ENCODE measurements at regions not wholly inside any gene's neighbourhood (a gene's known extent, or its start where the extent isn't known, plus 50 kb on each side); places are given as distances from the start of the nearest gene placed in this dataset.

DNA sequence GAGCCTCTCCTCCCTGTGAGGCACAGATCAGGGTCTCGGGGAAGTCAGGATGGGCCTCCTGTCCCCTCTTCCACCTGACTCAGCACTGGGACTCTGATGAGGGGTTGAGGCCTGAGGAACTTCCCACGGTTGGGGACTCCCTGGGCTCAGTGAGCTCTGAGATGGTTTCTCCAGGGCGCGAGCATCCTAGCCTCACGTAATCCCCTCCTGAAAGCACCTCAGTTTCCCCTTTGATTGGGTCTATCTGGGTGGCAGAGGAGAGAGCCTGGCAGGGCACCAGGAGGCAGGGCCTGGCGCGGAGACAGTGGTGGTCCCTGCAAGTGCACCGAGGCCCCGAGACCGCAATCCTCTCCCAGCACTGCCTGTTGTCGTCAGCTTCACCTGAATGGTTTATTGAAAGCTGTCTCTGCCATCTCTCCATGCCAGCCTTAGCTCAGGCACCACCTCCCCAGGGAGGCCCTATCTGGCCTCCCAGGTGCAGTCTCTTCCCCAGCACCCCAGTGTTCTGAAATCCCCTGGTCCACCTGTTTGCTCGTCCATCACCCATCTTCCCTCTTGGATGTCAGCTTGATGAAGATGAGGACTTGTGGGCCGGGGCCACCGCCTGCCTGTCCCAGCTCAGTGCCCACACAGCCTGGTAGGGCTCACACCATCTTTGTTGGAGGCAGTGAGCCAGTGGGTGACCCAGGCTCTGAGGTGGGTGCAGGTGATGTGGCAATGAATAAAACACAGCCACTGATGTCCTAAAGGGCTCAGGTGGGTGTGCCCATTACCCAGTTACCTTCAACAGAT, 52.2 kb upstream of the PCSK6 start:
- H3K27ac Mint-ChIP-seq: no peak overlapping the region
- no peak overlapping the region for H3K27ac ChIP-seq (ENCODE audit: low read length)
- H3K9me3 Mint-ChIP-seq: no peaks in the 10 kb centered on the region
- peaks cover 4 to 8% of the 10 kb centered on the region in 2 donors for H3K27me3 Mint-ChIP-seq (ENCODE audit: low read depth in 2 of 2)
- WGBS (ENCODE audit: insufficient coverage): 96% methylated on average over 14 of the region's 14 CpGs
- H3K27me3 ChIP-seq (ENCODE audit: control insufficient read depth, insufficient read depth, low read length): no peaks in the 10 kb centered on the region
- intact Hi-C loops (cut with micrococcal nuclease): no loop called here
- H3K4me3 ChIP-seq (ENCODE audit: low read length): no peak overlapping the region
- no peak overlapping the region for H3K4me3 Mint-ChIP-seq
- DNase-seq (no peak), ATAC-seq (no peak)
- H3K36me3 ChIP-seq (ENCODE audit: control insufficient read depth, insufficient read depth, low read length): no peaks in the 10 kb centered on the region
- no peaks in the 10 kb centered on the region for H3K36me3 Mint-ChIP-seq
- no peaks in the 10 kb centered on the region for H3K4me1 Mint-ChIP-seq
- no peaks in the 10 kb centered on the region for H3K9me3 ChIP-seq (ENCODE audit: control insufficient read depth, insufficient read depth, low read length)
- TF ChIP-seq, protein P1, sequence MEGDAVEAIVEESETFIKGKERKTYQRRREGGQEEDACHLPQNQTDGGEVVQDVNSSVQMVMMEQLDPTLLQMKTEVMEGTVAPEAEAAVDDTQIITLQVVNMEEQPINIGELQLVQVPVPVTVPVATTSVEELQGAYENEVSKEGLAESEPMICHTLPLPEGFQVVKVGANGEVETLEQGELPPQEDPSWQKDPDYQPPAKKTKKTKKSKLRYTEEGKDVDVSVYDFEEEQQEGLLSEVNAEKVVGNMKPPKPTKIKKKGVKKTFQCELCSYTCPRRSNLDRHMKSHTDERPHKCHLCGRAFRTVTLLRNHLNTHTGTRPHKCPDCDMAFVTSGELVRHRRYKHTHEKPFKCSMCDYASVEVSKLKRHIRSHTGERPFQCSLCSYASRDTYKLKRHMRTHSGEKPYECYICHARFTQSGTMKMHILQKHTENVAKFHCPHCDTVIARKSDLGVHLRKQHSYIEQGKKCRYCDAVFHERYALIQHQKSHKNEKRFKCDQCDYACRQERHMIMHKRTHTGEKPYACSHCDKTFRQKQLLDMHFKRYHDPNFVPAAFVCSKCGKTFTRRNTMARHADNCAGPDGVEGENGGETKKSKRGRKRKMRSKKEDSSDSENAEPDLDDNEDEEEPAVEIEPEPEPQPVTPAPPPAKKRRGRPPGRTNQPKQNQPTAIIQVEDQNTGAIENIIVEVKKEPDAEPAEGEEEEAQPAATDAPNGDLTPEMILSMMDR (IDR thresholded peaks at IDR 0.05): no peak
- H3K4me1 ChIP-seq (ENCODE audit: control insufficient read depth, insufficient read depth, low read length): no peaks in the 10 kb centered on the region

DNA sequence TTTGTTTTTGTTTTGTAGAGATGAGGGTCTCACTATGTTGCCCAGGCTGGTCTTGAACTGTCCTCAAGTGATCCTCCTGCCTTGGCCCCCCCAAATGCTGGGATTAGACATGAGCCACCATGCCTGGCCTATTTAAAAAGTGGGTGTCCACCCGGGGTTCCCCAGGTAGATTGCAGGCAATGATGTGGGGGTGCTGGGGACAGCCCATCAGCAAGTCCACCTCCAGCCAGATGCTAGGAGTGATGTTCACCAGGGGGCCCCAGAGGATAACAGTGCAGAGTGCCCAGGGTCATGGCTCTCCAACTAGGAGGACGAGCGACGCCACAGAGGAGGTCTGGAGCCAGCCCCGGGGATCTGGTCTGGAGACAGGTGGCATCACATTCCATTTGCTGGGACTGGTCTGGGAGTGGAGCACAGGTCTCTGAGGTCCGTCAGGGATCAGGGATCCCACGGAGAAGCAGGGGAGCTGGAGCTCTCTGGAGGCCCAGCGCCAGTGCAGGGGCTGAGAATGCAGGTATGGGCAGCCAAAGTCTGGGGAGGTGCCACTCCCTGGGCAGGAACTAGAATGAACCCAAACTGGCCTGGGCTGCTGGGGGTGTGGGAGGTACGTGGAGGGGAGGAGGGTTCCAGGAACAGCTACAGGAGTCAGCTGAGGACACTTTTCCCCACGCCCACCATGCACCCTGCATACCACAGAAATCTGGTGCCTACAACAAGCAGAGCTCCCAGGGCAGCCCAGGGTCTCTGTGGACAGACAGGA, 51.2 kb upstream of the PCSK6 start:
- Mint-ChIP-seq H3K27ac (no peak overlapping the region), H3K27me3 (ENCODE audit: low read depth in 2 of 2) (peaks cover 0 to 3% of the 10 kb centered on the region in 2 donors), H3K4me3 (no peak overlapping the region), H3K36me3 (no peaks in the 10 kb centered on the region), H3K9me3 (no peaks in the 10 kb centered on the region), H3K4me1 (no peaks in the 10 kb centered on the region)
- WGBS (ENCODE audit: insufficient coverage): 92% methylated on average over 8 of the region's 10 CpGs
- Histone ChIP-seq H3K9me3 (ENCODE audit: control insufficient read depth, insufficient read depth, low read length) (no peaks in the 10 kb centered on the region), H3K4me1 (ENCODE audit: control insufficient read depth, insufficient read depth, low read length) (no peaks in the 10 kb centered on the region), H3K27ac (ENCODE audit: low read length) (no peak overlapping the region), H3K27me3 (ENCODE audit: control insufficient read depth, insufficient read depth, low read length) (no peaks in the 10 kb centered on the region), H3K36me3 (ENCODE audit: control insufficient read depth, insufficient read depth, low read length) (no peaks in the 10 kb centered on the region), H3K4me3 (ENCODE audit: low read length) (no peak overlapping the region)
- TF ChIP-seq, protein P1 (IDR thresholded peaks at IDR 0.05): no peak
- DNase-seq (no peak), ATAC-seq (no peak)
- intact Hi-C loops (cut with micrococcal nuclease): no loop called here

DNA sequence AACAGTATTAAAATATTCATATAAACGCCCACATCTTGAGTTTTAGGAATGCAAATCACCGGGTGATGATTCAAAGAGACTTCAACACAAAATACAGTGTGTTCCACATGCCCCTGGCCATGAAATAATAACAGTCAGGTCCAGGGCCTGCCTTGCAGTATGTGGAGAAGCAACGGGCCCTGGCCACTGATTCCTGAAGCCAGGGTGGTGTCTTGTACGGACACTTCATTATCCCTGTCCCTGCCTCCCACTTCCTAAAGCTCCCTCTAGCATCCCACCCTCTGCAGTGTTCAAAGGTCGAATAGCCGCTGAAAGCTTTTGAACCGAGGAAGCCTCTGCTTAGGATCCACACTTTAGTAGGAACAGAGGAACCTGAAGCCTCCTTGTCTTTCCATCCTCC, 50.4 kb upstream of the PCSK6 start:
- no peaks in the 10 kb centered on the region for H3K36me3 Mint-ChIP-seq
- H3K27me3 Mint-ChIP-seq (ENCODE audit: low read depth in 2 of 2): peaks cover 0 to 3% of the 10 kb centered on the region in 2 donors
- WGBS (ENCODE audit: insufficient coverage): 92% methylated on average over 7 of the region's 7 CpGs
- DNase-seq (no peak), ATAC-seq (no peak)
- Histone ChIP-seq H3K4me1 (ENCODE audit: control insufficient read depth, insufficient read depth, low read length) (no peaks in the 10 kb centered on the region), H3K27me3 (ENCODE audit: control insufficient read depth, insufficient read depth, low read length) (no peaks in the 10 kb centered on the region), H3K36me3 (ENCODE audit: control insufficient read depth, insufficient read depth, low read length) (no peaks in the 10 kb centered on the region), H3K9me3 (ENCODE audit: control insufficient read depth, insufficient read depth, low read length) (no peaks in the 10 kb centered on the region), H3K4me3 (ENCODE audit: low read length) (no peak overlapping the region), H3K27ac (ENCODE audit: low read length) (no peak overlapping the region)
- intact Hi-C loops (cut with micrococcal nuclease): no loop called here
- no peak overlapping the region for H3K4me3 Mint-ChIP-seq
- no peaks in the 10 kb centered on the region for H3K9me3 Mint-ChIP-seq
- no peaks in the 10 kb centered on the region for H3K4me1 Mint-ChIP-seq
- H3K27ac Mint-ChIP-seq: no peak overlapping the region
- TF ChIP-seq, protein P1 (IDR thresholded peaks at IDR 0.05): no peak
